ENCODE measurements at regions not wholly inside any gene's neighbourhood (a gene's known extent, or its start where the extent isn't known, plus 50 kb on each side); places are given as distances from the start of the nearest gene placed in this dataset.

GRCh38 chr5:107068782-107069181 is 602.0 kb downstream of the EFNA5 start:
- no peak for TF ChIP-seq ZNF565 (CRISPR knock-in tag; conservative IDR thresholded peaks at IDR 0.05; ENCODE audit: low read depth)
- no peak for TF ChIP-seq TSHZ2 (CRISPR knock-in tag; IDR thresholded peaks at IDR 0.05)
- TF ChIP-seq RARB (CRISPR knock-in tag; IDR thresholded peaks at IDR 0.05), result no peak
- no peak for TF ChIP-seq ARNTL (CRISPR knock-in tag; IDR thresholded peaks at IDR 0.05; ENCODE audit: borderline replicate concordance, low read depth)
- TF ChIP-seq PATZ1 (CRISPR knock-in tag; IDR thresholded peaks at IDR 0.05; ENCODE audit: borderline replicate concordance), result no peak
- no peak for TF ChIP-seq BACH2 (CRISPR knock-in tag; IDR thresholded peaks at IDR 0.05; ENCODE audit: borderline replicate concordance)
- TF ChIP-seq ISL1 (CRISPR knock-in tag; IDR thresholded peaks at IDR 0.05), result no peak
